ENCODE measurements at regions not wholly inside any gene's neighbourhood (a gene's known extent, or its start where the extent isn't known, plus 50 kb on each side); places are given as distances from the start of the nearest gene placed in this dataset.

GRCh38 chr6:16028966-16029365 lies 99.9 kb upstream of the MYLIP start:
- TF ChIP-seq CTCF (IDR thresholded peaks at IDR 0.05) (no peak), SIN3A (IDR thresholded peaks at IDR 0.05; ENCODE audit: borderline replicate concordance, insufficient read depth, low read depth, low read length) (no peak), POLR2AphosphoS5 (IDR thresholded peaks at IDR 0.05; ENCODE audit: low read depth, low read length) (no peak), TCF7L2 (IDR thresholded peaks at IDR 0.05; ENCODE audit: low read depth, low read length) (no peak), REST (IDR thresholded peaks at IDR 0.05; ENCODE audit: insufficient read depth in 1 of 2, low read depth in 2 of 2, low read length in 1 of 2) (no peak)

All from Panc1 (cell line).